Small intestine (tissue), 7 donors: ENCODE measurements at regions not wholly inside any gene's neighbourhood (a gene's known extent, or its start where the extent isn't known, plus 50 kb on each side); places are given as distances from the start of the nearest gene placed in this dataset.
A peak's percentile ranks its signal among the peaks of the same experiment; 100 is the strongest.
"Not testable (repeated sequence)": the region's sequence is repeated elsewhere in the genome, so short reads cannot be mapped to it uniquely, and the experiment has no call there.

Experiments used
- DNase-seq, 2 donors: peaks; one replicate each; pipeline versions ENCODE4 v3.0.0 to v3.0.0-alpha.2; 2013
- FAIRE-seq: peaks from 2 replicates; lab custom pipeline; 2012; peaks lifted over from hg19 to GRCh38; lab: Jason Lieb, UNC
- H3K27ac ChIP-seq, 3 donors: one replicate each; pipeline ENCODE4 v1.5.1; 2013; ENCODE audit warnings: low read length in 2 of 3, mild to moderate bottlenecking in 2 of 3, control low read depth in 1 of 3, inconsistent platforms in 1 of 3, low read depth in 1 of 3, moderate library complexity in 1 of 3
- H3K27me3 ChIP-seq, 3 donors: one replicate each; pipeline ENCODE4 v1.6.1; 2013; ENCODE audit warnings: low read length in 3 of 3, inconsistent platforms in 1 of 3; ENCODE audit not compliant: control insufficient read depth in 3 of 3, insufficient read depth in 3 of 3
- H3K36me3 ChIP-seq, 3 donors: one replicate each; pipeline ENCODE4 v1.6.1; 2013; ENCODE audit warnings: low read length in 3 of 3, inconsistent platforms in 1 of 3, low read depth in 1 of 3, mild to moderate bottlenecking in 1 of 3, moderate library complexity in 1 of 3; ENCODE audit not compliant: control insufficient read depth in 3 of 3, insufficient read depth in 2 of 3
- H3K4me1 ChIP-seq, 3 donors: one replicate each; pipeline ENCODE4 v1.6.1; 2013; ENCODE audit warnings: low read length in 2 of 3, inconsistent platforms in 1 of 3, low read depth in 1 of 3, mild to moderate bottlenecking in 1 of 3, moderate library complexity in 1 of 3; ENCODE audit not compliant: control insufficient read depth in 3 of 3, insufficient read depth in 2 of 3
- H3K4me3 ChIP-seq, 3 donors: one replicate each; pipeline ENCODE4 v1.5.1; 2013; ENCODE audit warnings: low read length in 3 of 3, control low read depth in 1 of 3, inconsistent platforms in 1 of 3, low read depth in 1 of 3, mild to moderate bottlenecking in 1 of 3, moderate library complexity in 1 of 3
- H3K9me3 ChIP-seq, 2 donors: one replicate each; pipeline ENCODE4 v1.6.1; 2013; ENCODE audit warnings: low read depth in 1 of 2, low read length in 1 of 2; ENCODE audit not compliant: control insufficient read depth in 2 of 2, insufficient read depth in 1 of 2
- WGBS, 3 donors: extraction: QIAGEN DNeasy Blood & Tissue Kit; methylation state at CpG; one replicate each; pipeline ENCODE4 v1.1.7; 2013; 5-methylcytosine and 5-hydroxymethylcytosine counted together
- donor health status: healthy with polysubstance abuse.
- donor health status: control.
- donor health status: control.
- donor health status: Bipolar disorder and iron deficiency.
- donor health status: healthy.

DNA sequence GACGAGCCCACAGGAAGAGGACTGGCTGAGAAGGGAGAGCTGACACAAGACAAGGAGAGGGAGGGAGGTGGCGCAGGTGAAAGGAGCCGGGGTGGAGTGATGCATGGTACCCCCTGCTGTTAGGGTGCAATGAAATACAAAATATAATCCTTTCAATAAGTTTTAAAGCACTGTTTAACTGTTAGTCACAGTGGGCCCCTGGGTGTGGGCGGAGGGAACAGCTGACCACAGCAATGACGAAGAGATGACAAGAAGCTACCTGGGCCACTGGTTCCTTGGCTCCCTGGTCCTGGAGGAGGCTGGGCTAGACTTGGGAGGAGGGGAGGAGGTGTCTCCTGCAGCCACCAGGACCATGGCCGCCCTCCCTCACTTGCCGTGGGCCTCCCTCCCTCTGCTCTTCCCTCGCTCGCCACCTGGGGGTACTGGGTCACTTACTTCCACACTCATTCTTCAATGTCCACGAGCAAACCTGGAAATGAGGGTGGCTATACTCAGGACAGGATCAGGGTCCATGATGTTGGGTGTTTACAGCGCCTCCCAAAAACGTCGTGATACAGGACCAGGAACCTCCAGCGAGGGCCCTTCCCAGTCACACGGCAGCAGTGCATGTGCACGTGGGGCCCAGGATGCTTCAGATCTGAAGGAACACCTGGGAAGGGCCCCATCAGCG lies 196.1 kb downstream of the ANKRD30B start:
- H3K9me3 ChIP-seq, result peaks cover 0 to 35% of the 10 kb centered on the region in 2 donors
- WGBS, 3 donors, result 82 to 84% (median 84%) methylated on average over 17 of the region's 17 CpGs
- H3K27me3 ChIP-seq, result no peaks in the 10 kb centered on the region
- no peak for FAIRE-seq
- no peak overlapping the region for H3K4me3 ChIP-seq
- H3K27ac ChIP-seq, result no peak overlapping the region
- no peaks in the 10 kb centered on the region for H3K36me3 ChIP-seq
- H3K4me1 ChIP-seq, result peaks cover 0 to 2% (median 0%) of the 10 kb centered on the region in 3 donors
- no peak for DNase-seq

DNA sequence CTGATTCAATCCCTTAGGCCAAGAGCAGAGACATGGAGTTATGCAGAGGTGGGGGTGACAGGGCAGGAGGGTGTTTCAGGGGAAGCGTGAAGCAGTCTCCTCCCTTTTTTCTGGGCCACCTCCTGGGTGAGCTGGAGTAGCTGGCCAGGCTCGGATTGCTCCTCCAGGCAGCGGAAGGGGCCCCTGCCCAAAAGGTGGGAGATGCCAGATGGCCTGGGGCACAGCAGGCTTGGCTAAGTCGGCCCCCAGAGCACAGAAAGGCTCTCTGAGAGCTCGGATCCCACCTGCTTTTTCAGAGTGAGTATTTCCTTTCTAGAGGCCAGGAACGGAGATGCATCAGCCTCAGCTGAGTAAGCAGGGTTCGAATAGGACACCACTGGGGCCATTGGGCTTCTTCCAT lies 196.9 kb downstream of the ANKRD30B start:
- FAIRE-seq, result no peak

DNA sequence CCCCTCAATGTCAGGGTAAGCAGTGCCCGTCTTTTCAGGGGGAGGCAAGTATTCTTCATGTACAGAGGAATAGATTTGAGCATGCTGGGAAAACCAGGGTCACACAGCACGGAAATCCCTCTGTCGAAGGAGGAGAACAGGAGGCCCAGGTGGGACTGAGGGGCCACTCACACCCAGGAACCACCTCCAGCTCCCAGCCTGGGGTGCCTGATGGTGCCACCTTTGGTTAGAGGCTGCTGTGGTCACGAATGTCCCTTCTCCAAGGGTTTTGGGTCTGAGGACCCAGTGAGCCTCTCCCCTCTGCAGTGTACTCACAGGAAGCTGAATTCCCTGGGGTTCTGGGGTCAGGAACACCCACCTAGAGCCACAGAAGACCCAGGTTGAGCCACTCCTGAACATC lies 197.3 kb downstream of the ANKRD30B start:
- no peak overlapping the region for H3K4me3 ChIP-seq
- H3K36me3 ChIP-seq, result no peaks in the 10 kb centered on the region
- H3K27me3 ChIP-seq, result no peaks in the 10 kb centered on the region
- peaks cover 0 to 32% of the 10 kb centered on the region in 2 donors for H3K9me3 ChIP-seq
- no peak for FAIRE-seq
- peaks cover 0 to 2% (median 0%) of the 10 kb centered on the region in 3 donors for H3K4me1 ChIP-seq
- H3K27ac ChIP-seq, result no peak overlapping the region
- 82 to 97% (median 86%) methylated on average over 4 of the region's 4 CpGs for WGBS, 3 donors
- no peak for DNase-seq

More for the DNA sequence above, 196.9 kb downstream of the ANKRD30B start:
- H3K36me3 ChIP-seq, result no peaks in the 10 kb centered on the region
- H3K4me1 ChIP-seq, result peaks cover 0 to 2% (median 0%) of the 10 kb centered on the region in 3 donors
- DNase-seq, result no peak
- H3K9me3 ChIP-seq, result peaks cover 0 to 32% of the 10 kb centered on the region in 2 donors
- 75 to 79% (median 75%) methylated on average over 7 of the region's 7 CpGs for WGBS, 3 donors
- no peaks in the 10 kb centered on the region for H3K27me3 ChIP-seq
- H3K4me3 ChIP-seq, result no peak overlapping the region
- no peak overlapping the region for H3K27ac ChIP-seq

DNA sequence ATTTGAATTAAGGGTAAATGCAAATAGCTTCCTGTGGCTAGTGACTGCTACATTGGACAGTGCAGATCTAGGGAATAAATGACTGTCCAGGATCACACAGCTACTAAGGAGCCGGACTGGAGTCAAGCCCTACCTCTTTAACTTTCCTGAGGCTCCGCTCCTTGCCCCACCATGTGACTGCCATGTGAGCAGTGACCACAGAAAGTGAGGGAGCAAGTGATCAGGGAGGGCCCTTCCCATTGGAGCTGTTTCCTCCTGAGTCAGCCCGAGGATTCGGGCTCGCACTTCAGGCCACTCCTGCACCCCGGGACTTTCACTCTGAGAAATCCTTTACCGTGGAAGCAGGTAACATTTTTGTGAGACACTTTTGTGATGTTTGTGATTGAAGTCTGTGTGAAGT lies 198.0 kb downstream of the ANKRD30B start:
- Histone ChIP-seq H3K27ac (no peak overlapping the region), H3K4me3 (no peak overlapping the region), H3K9me3 (peaks cover 0 to 32% of the 10 kb centered on the region in 2 donors), H3K4me1 (peaks cover 0 to 2% (median 0%) of the 10 kb centered on the region in 3 donors), H3K36me3 (no peaks in the 10 kb centered on the region), H3K27me3 (no peaks in the 10 kb centered on the region)
- peak; percentile 54 to 67 for DNase-seq
- WGBS, 3 donors, result 37 to 87% (median 58%) methylated on average over 7 of the region's 7 CpGs
- no peak for FAIRE-seq

DNA sequence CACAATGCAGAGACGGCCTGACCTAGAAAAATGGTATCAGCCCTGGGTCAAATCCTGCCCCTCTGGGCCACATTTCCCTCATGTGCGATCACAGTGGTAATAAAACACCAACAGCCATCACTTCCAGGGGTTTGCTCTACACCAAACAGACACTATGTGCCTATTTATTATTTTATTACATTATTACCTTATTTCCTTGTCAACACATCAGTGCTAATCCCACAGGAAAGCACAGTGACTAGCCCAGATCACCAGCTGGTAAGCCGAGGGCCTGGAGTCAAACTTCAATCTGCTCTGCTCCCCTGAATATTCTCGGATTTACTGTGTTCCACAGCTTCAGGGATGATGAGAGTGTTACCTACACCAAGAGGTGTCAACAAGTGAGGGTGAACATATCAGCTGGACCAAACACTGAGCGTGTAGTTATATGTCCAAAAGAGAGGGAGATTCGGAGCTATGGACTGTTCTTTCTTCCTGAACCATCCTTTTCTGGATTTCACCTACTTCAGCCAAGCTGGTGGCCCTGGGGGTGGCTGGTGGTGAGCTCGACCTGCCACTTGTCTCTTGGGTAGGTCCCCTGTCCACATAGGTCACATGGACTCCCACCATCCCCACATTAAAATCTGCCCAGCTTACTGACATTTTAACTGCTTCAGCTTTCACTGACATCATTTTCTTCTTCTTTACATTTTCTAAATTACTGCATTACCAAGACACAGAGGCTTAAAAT lies 198.9 kb downstream of the ANKRD30B start:
- FAIRE-seq, H3K27ac ChIP-seq, H3K36me3 ChIP-seq, H3K4me3 ChIP-seq, H3K4me1 ChIP-seq, H3K27me3 ChIP-seq: not testable (repeated sequence)
- whole genome bisulfite sequencing, 3 donors, result 29 to 53% (median 32%) methylated on average over 7 of the region's 7 CpGs
- DNase-seq, result peak in 1 of 2 donors; percentile 47
- peaks cover 0 to 25% of the 10 kb centered on the region in 2 donors for H3K9me3 ChIP-seq

DNA sequence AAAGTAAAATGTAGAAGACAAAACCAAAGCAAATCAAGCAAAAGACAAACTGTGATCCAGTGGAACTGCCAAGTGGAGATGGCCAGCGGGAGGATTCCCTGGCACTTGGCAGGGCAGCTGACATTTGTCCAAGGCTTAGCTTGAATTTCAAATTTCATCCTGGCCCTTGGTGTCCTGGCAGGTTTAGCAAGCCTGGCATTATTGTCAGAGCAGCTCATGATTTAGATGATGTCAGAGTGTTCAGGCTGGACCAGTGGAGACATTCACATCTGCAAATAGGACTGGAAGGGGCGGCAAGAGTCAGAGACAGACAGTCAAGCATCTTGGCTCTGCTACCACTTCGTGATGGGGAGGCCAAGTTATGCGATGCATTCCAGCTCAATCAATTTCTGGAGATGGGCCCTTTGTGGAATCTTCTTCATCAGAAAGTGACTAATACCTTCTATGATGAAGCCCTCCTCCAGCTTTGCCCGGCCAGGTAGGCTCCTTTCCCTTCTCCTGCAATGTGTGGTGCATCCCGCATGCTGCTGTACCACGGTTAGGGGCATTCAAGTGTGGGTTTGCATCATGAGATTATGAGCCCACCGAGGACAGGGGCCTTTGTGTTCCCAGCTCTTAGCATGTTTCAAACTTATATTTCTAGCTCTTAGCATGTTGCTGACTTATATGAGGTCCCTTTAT lies 199.7 kb downstream of the ANKRD30B start:
- WGBS, 3 donors, result 80 to 88% (median 84%) methylated on average over 8 of the region's 8 CpGs

DNA sequence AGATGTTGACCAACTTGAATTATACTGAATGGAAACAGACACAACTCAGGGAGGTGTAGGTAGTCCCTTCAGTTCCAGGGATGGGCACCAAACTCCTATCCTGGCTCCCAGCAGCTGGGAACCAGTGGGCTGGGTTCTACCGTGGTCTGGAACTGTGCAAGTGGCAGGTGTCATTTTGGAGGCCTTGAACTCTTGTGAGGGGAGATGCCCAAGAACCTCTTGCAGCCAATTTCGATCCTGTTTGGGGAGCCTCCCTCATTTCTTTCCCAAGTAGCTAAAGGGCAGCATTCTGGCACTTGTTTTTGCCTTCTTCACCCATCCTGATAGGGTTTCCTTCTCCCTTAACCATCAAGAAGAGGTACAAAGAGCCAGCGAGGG lies 200.2 kb downstream of the ANKRD30B start:
- Histone ChIP-seq H3K27ac (no peak overlapping the region), H3K27me3 (no peaks in the 10 kb centered on the region), H3K36me3 (no peaks in the 10 kb centered on the region), H3K9me3 (peaks cover 0 to 19% of the 10 kb centered on the region in 2 donors), H3K4me1 (no peaks in the 10 kb centered on the region), H3K4me3 (no peak overlapping the region)
- FAIRE-seq (no peak), DNase-seq (no peak)
- WGBS, 3 donors, result 52 to 61% (median 56%) methylated on average over 3 of the region's 3 CpGs

More for the DNA sequence above, 199.7 kb downstream of the ANKRD30B start:
- H3K27ac ChIP-seq, result no peak overlapping the region
- H3K36me3 ChIP-seq, result no peaks in the 10 kb centered on the region
- H3K27me3 ChIP-seq, result no peaks in the 10 kb centered on the region
- H3K9me3 ChIP-seq, result peaks cover 0 to 19% of the 10 kb centered on the region in 2 donors
- no peak overlapping the region for H3K4me3 ChIP-seq
- FAIRE-seq (no peak), DNase-seq (no peak)
- H3K4me1 ChIP-seq, result no peaks in the 10 kb centered on the region

DNA sequence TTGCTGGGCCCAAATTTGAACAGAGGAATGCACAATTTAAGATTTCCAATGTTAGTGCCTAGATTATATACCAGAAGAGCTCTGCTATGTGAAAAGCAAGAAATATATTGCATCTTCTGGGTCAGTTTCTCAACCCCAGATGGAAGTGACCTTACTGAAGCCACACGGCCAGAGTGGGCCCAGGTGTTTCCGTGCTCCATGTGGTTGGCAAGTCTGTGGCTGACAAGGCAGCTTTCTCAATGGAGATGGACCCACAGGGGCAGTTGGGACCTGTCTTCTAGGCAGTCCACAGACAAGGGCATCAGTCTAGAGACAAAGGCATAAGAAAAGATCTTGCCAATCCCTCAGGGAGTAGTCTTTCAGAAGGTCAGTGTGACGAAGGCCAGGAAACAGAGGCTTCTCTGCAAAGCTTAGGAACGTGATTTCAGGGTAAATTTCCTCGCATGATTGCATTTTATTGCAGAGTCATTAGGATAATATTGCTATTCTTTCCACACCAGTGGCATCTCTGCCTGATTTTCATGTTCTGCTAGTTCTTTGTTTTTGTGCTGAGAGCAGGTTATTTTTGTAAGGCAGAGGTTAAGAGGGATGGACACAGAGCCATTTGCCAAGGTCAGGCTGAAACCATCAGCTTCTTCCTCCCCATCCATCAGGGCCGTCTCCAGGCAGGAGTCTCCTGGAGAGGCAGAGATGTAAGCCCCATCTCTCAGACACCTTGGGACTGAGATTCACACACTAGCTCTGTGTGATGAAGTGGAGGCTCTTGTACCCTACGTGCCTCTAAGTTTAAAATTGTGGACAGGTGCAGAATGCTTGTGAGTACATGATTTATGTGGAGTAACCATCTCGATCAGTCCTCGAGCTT lies 202.1 kb downstream of the ANKRD30B start:
- Histone ChIP-seq H3K4me1 (no peaks in the 10 kb centered on the region), H3K9me3 (peaks cover 0 to 7% of the 10 kb centered on the region in 2 donors), H3K27me3 (no peaks in the 10 kb centered on the region), H3K4me3 (no peak overlapping the region), H3K27ac (no peak overlapping the region), H3K36me3 (no peaks in the 10 kb centered on the region)
- WGBS, 3 donors, result 65 to 70% (median 67%) methylated on average over 9 of the region's 9 CpGs
- FAIRE-seq (no peak), DNase-seq (no peak)
